LNCAP (cell line): ENCODE measurements at regions not wholly inside any gene's neighbourhood (a gene's known extent, or its start where the extent isn't known, plus 50 kb on each side); places are given as distances from the start of the nearest gene placed in this dataset.

Experiments
- CTCF ChIP-seq: fragments of 450-650 bp; IDR thresholded peaks from 2 replicates; pipeline ENCODE4 v1.5.1; 2017; ENCODE audit warnings: mild to moderate bottlenecking

GRCh38 chr10:78749200-78749599 is 319.6 kb upstream of the ZMIZ1 start:
- TF ChIP-seq CTCF: no peak

GRCh38 chr10:78749898-78750297 is 318.9 kb upstream of the ZMIZ1 start:
- no peak for TF ChIP-seq CTCF

- TF ChIP-seq CTCF: no peak
These were observed 318.3 kb upstream of the ZMIZ1 start for GRCh38 chr10:78750418-78750817.

GRCh38 chr10:78751716-78752115 is 317.1 kb upstream of the ZMIZ1 start:
- no peak for TF ChIP-seq CTCF

- no peak for TF ChIP-seq CTCF
These were observed 316.5 kb upstream of the ZMIZ1 start for GRCh38 chr10:78752221-78752620.

GRCh38 chr10:78752708-78753107 is 316.1 kb upstream of the ZMIZ1 start:
- TF ChIP-seq CTCF: no peak

- no peak for TF ChIP-seq CTCF
These were observed 314.3 kb upstream of the ZMIZ1 start for GRCh38 chr10:78754269-78755062.
